Keratinocyte (primary cell): ENCODE measurements at regions not wholly inside any gene's neighbourhood (a gene's known extent, or its start where the extent isn't known, plus 50 kb on each side); places are given as distances from the start of the nearest gene placed in this dataset.
"Not testable (repeated sequence)": the region's sequence is repeated elsewhere in the genome, so short reads cannot be mapped to it uniquely, and the experiment has no call there.

Experiments
- DNase-seq: peaks from one replicate; pipeline ENCODE4 v3.0.0-alpha.2; 2011; ENCODE audit warnings: low read depth, missing footprints, low spot score
- FAIRE-seq: peaks from 2 replicates; lab custom pipeline; 2011; peaks lifted over from hg19 to GRCh38; lab: Jason Lieb, UNC
- H2AFZ ChIP-seq: 2 replicates; pipeline ENCODE4 v1.6.0; 2012; ENCODE audit warnings: low read length, control low read depth, inconsistent platforms; ENCODE audit not compliant: control insufficient read depth
- H3K27ac ChIP-seq: 2 replicates; pipeline ENCODE4 v1.5.1; 2011; ENCODE audit warnings: low read length; ENCODE audit not compliant: control insufficient read depth, insufficient read depth
- H3K27me3 ChIP-seq: 3 replicates; pipeline ENCODE4 v1.6.0; 2011; ENCODE audit warnings: low read length; ENCODE audit not compliant: control insufficient read depth, insufficient read depth; ENCODE audit errors: extremely low read depth
- H3K36me3 ChIP-seq, 2 experiments: 2 replicates in 1 of 2; 3 replicates in 1 of 2; pipeline ENCODE4 v1.5.1; 2011; ENCODE audit warnings: low read length in 2 of 2, mild to moderate bottlenecking in 1 of 2; ENCODE audit not compliant: control insufficient read depth in 2 of 2, insufficient read depth in 2 of 2; ENCODE audit errors: extremely low read depth in 1 of 2
- H3K4me1 ChIP-seq: 3 replicates; pipeline ENCODE4 v1.5.1; 2011; ENCODE audit warnings: low read length; ENCODE audit not compliant: control insufficient read depth, insufficient read depth; ENCODE audit errors: extremely low read depth
- H3K4me2 ChIP-seq: 3 replicates; pipeline ENCODE4 v1.6.0; 2011; ENCODE audit warnings: low read depth, low read length; ENCODE audit not compliant: control insufficient read depth, insufficient read depth; ENCODE audit errors: extremely low read depth
- H3K4me3 ChIP-seq, 3 experiments: fragments of 200-600 bp in 1 of 3; sonication (generic) in 1 of 3; 2 replicates in 2 of 3; 3 replicates in 1 of 3; pipeline ENCODE4 v1.5.1; 2011 to 2016; ENCODE audit warnings: low read length in 3 of 3, mild to moderate bottlenecking in 3 of 3, control low read depth in 2 of 3, inconsistent platforms in 1 of 3, low read depth in 1 of 3, mixed read lengths in 1 of 3, mixed run types in 1 of 3, moderate library complexity in 1 of 3; ENCODE audit not compliant: control insufficient read depth in 2 of 3, insufficient read depth in 2 of 3; ENCODE audit errors: extremely low read depth in 1 of 3
- H3K79me2 ChIP-seq: 2 replicates; pipeline ENCODE4 v1.6.0; 2012; ENCODE audit warnings: low read length; ENCODE audit not compliant: control insufficient read depth, insufficient read depth
- H3K9ac ChIP-seq: 3 replicates; pipeline ENCODE4 v1.6.0; 2011; ENCODE audit warnings: low read length; ENCODE audit not compliant: control insufficient read depth, insufficient read depth; ENCODE audit errors: extremely low read depth
- H3K9me1 ChIP-seq: 3 replicates; pipeline ENCODE4 v1.6.0; 2011; ENCODE audit warnings: low read length; ENCODE audit not compliant: control insufficient read depth, insufficient read depth; ENCODE audit errors: extremely low read depth
- H3K9me3 ChIP-seq: 2 replicates; pipeline ENCODE4 v1.5.1; 2012; ENCODE audit warnings: low read depth, low read length; ENCODE audit not compliant: control insufficient read depth
- H4K20me1 ChIP-seq: 3 replicates; pipeline ENCODE4 v1.6.0; 2011; ENCODE audit warnings: low read length; ENCODE audit not compliant: control insufficient read depth, insufficient read depth; ENCODE audit errors: extremely low read depth
- CTCF ChIP-seq, 3 experiments: IDR thresholded peaks in 1 of 3; conservative IDR thresholded peaks in 1 of 3; optimal IDR thresholded peaks in 1 of 3; 2 replicates in 2 of 3; 3 replicates in 1 of 3; pipeline versions ENCODE3 to v1.5.1; 2011; ENCODE audit warnings: low read length in 3 of 3, mild to moderate bottlenecking in 3 of 3, moderate library complexity in 2 of 3, control low read depth in 1 of 3, inconsistent platforms in 1 of 3; ENCODE audit not compliant: insufficient read depth in 2 of 3; ENCODE audit errors: extremely low read depth in 1 of 3
- EZH2 ChIP-seq: IDR thresholded peaks from one replicate; pipeline ENCODE4 v1.6.1; 2012; ENCODE audit warnings: inconsistent platforms, mild to moderate bottlenecking, low read length, moderate library complexity
- dilution Hi-C: fragments of 300-500 bp; cut with MboI; formaldehyde crosslinking; loops from one replicate; pipeline ENCODE4 v1.7.0; 2020; ENCODE audit warnings: low sequenced_read_pairs; ENCODE audit not compliant: extremely low pct_ligation_motif_present

DNA sequence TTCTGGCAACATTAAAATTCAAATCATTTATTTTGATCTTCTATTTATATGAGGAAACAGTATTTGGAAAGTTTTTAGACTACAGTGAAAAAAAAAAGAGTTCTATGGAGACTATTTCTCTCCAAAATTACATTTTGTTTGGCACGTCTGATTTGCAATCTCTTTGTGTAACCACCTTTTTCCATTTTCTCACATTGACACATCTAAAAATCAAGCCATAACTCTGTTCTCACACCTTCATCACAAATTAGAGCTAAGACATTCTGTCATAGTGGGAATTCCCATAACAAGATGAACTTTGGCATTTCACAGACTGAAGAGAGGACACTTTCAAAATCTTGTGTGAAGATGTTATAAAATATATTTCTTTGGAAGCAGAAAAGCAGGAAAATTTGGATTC is 468.9 kb downstream of the GRIA2 start:
- H3K27ac ChIP-seq, result no peak overlapping the region
- H3K9ac ChIP-seq, result no peak overlapping the region
- no peaks in the 10 kb centered on the region for H3K27me3 ChIP-seq
- no peaks in the 10 kb centered on the region for H3K4me1 ChIP-seq
- H3K4me3 ChIP-seq, result no peak overlapping the region
- H3K9me1 ChIP-seq, result no peaks in the 10 kb centered on the region
- H4K20me1 ChIP-seq, result no peaks in the 10 kb centered on the region
- DNase-seq, result no peak
- FAIRE-seq, result no peak
- H3K9me3 ChIP-seq, result no peaks in the 10 kb centered on the region
- no peaks in the 10 kb centered on the region for H3K36me3 ChIP-seq
- dilution Hi-C loops, result no loop called here
- H2AFZ ChIP-seq, result no peak overlapping the region
- TF ChIP-seq CTCF (optimal IDR thresholded peaks at IDR 0.05 in 1 of 3, IDR thresholded peaks at IDR 0.05 in 1 of 3, conservative IDR thresholded peaks at IDR 0.05 in 1 of 3; ENCODE audit: extremely low read depth in 1 of 3, insufficient read depth in 2 of 3, low read length in 3 of 3) (no peak), EZH2 (no peak)
- H3K4me2 ChIP-seq, result no peak overlapping the region
- no peaks in the 10 kb centered on the region for H3K79me2 ChIP-seq

DNA sequence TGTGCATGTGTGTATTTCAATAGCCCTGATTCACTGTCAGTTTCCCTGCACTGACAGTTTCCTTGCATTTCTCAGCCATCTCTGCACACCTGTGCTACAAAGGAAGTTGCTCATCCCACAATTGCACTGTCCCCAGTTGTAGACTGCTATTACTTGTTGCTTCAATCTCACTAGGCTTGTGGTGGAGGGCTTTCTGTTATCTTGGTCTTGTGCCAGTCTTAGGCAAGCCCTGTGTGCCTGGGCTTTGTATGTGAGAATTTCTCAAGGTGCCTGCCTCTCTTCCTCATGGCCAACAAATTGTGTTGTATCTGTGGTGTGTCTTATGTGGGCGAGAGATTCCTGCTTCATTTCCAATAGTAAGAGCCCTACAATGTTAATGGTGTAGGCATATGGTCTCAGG is 467.4 kb downstream of the GRIA2 start:
- no peaks in the 10 kb centered on the region for H3K9me3 ChIP-seq
- DNase-seq, result no peak
- H3K36me3 ChIP-seq, result no peaks in the 10 kb centered on the region
- no peak overlapping the region for H3K4me3 ChIP-seq
- H3K4me2 ChIP-seq, result no peak overlapping the region
- H3K9me1 ChIP-seq, result no peaks in the 10 kb centered on the region
- no peaks in the 10 kb centered on the region for H3K79me2 ChIP-seq
- dilution Hi-C loops, result no loop called here
- H3K27ac ChIP-seq, result no peak overlapping the region
- H2AFZ ChIP-seq, result no peak overlapping the region
- H3K9ac ChIP-seq, result no peak overlapping the region
- no peaks in the 10 kb centered on the region for H3K4me1 ChIP-seq
- FAIRE-seq, result no peak
- no peaks in the 10 kb centered on the region for H4K20me1 ChIP-seq
- no peak for TF ChIP-seq CTCF (optimal IDR thresholded peaks at IDR 0.05 in 1 of 3, IDR thresholded peaks at IDR 0.05 in 1 of 3, conservative IDR thresholded peaks at IDR 0.05 in 1 of 3; ENCODE audit: extremely low read depth in 1 of 3, insufficient read depth in 2 of 3, low read length in 3 of 3)
- TF ChIP-seq EZH2, result no peak
- H3K27me3 ChIP-seq, result no peaks in the 10 kb centered on the region

- H3K9ac ChIP-seq, H3K36me3 ChIP-seq, H3K9me1 ChIP-seq, H3K4me2 ChIP-seq, dilution Hi-C loops, H3K4me1 ChIP-seq, FAIRE-seq, H3K27ac ChIP-seq, DNase-seq, H3K79me2 ChIP-seq, H3K9me3 ChIP-seq, H3K27me3 ChIP-seq, H2AFZ ChIP-seq, H4K20me1 ChIP-seq, H3K4me3 ChIP-seq: not testable (repeated sequence)
Observed at GRCh38 chr4:157679326-157679725, 458.8 kb downstream of the GRIA2 start.
